HG03045 (cell line): ENCODE measurements at regions not wholly inside any gene's neighbourhood (a gene's known extent, or its start where the extent isn't known, plus 50 kb on each side); places are given as distances from the start of the nearest gene placed in this dataset.

Experiments used
- ATAC-seq: cut with Tn5 transposase; IDR thresholded peaks from one replicate; pipeline ENCODE4 v1.9.1; 2021; ENCODE audit warnings: mild to moderate bottlenecking, moderate library complexity; ENCODE audit not compliant: unreplicated experiment

- no peak for ATAC-seq
Measured at GRCh38 chr5:161235569-161235968, 311.0 kb downstream of the GABRB2 start.

- no peak for ATAC-seq
Measured at GRCh38 chr5:161233553-161233952, 313.0 kb downstream of the GABRB2 start.

- no peak for ATAC-seq
Measured at GRCh38 chr5:161230221-161230620, 316.3 kb downstream of the GABRB2 start.

- ATAC-seq: no peak
Measured at GRCh38 chr5:161219816-161220215, 326.7 kb downstream of the GABRB2 start.

- ATAC-seq: no peak
Measured at GRCh38 chr5:161216877-161217276, 329.6 kb downstream of the GABRB2 start.

- no peak for ATAC-seq
Measured at GRCh38 chr5:161212123-161212712, 334.3 kb downstream of the GABRB2 start.

GRCh38 chr5:161201558-161201957, 345.0 kb downstream of the GABRB2 start:
- ATAC-seq: no peak

GRCh38 chr5:161190778-161191177, 338.8 kb upstream of the ATP10B start:
- ATAC-seq: no peak

GRCh38 chr5:161190086-161190485, 338.1 kb upstream of the ATP10B start:
- ATAC-seq: no peak

- no peak for ATAC-seq
Measured at GRCh38 chr5:161189452-161189851, 337.4 kb upstream of the ATP10B start.

- no peak for ATAC-seq
Measured at GRCh38 chr5:161183559-161183958, 331.5 kb upstream of the ATP10B start.

GRCh38 chr5:161176221-161176620, 324.2 kb upstream of the ATP10B start:
- no peak for ATAC-seq

- no peak for ATAC-seq
Measured at GRCh38 chr5:161169776-161170175, 317.8 kb upstream of the ATP10B start.

GRCh38 chr5:161167016-161167767, 315.2 kb upstream of the ATP10B start:
- no peak for ATAC-seq

GRCh38 chr5:161165998-161166660, 314.1 kb upstream of the ATP10B start:
- ATAC-seq: no peak

GRCh38 chr5:161157925-161158324, 305.9 kb upstream of the ATP10B start:
- ATAC-seq: no peak

GRCh38 chr5:161155451-161155850, 303.4 kb upstream of the ATP10B start:
- ATAC-seq: no peak

- no peak for ATAC-seq
Measured at GRCh38 chr5:161152415-161152940, 300.5 kb upstream of the ATP10B start.

- ATAC-seq: no peak
Measured at GRCh38 chr5:161150441-161150988, 298.5 kb upstream of the ATP10B start.

GRCh38 chr5:161149078-161149477, 297.1 kb upstream of the ATP10B start:
- no peak for ATAC-seq

- ATAC-seq: no peak
Measured at GRCh38 chr5:161138751-161139455, 286.9 kb upstream of the ATP10B start.
